Urinary bladder (tissue), 3 donors: ENCODE measurements at regions not wholly inside any gene's neighbourhood (a gene's known extent, or its start where the extent isn't known, plus 50 kb on each side); places are given as distances from the start of the nearest gene placed in this dataset.

Experiments
- DNase-seq: peaks from one replicate; pipeline ENCODE4 v3.0.0-alpha.2; 2015; ENCODE audit errors: extremely low spot score
- H3K27ac ChIP-seq: one replicate; pipeline ENCODE4 v1.5.1; 2013; ENCODE audit warnings: low read depth, mild to moderate bottlenecking, moderate library complexity
- H3K36me3 ChIP-seq: one replicate; pipeline ENCODE4 v1.6.1; 2013; ENCODE audit warnings: mild to moderate bottlenecking, moderate library complexity; ENCODE audit not compliant: insufficient read depth
- H3K4me1 ChIP-seq: one replicate; pipeline ENCODE4 v1.6.1; 2013; ENCODE audit warnings: mild to moderate bottlenecking, moderate library complexity; ENCODE audit not compliant: insufficient read depth
- H3K4me3 ChIP-seq: one replicate; pipeline ENCODE4 v1.5.1; 2013; ENCODE audit warnings: low read depth, low read length
- WGBS: extraction: QIAGEN DNeasy Blood & Tissue Kit; methylation state at CpG from one replicate; pipeline ENCODE4 v1.1.7; 2013; 5-methylcytosine and 5-hydroxymethylcytosine counted together
- donor health status: healthy with polysubstance abuse.
- donor health status: healthy.

GRCh38 chr1:192914092-192914491, 105.3 kb downstream of the RGS2 start:
- H3K4me1 ChIP-seq: no peaks in the 10 kb centered on the region
- no peaks in the 10 kb centered on the region for H3K36me3 ChIP-seq
- DNase-seq: no peak
- no peak overlapping the region for H3K4me3 ChIP-seq
- 15% methylated on average over 1 of the region's 1 CpG for WGBS
- H3K27ac ChIP-seq: no peak overlapping the region

GRCh38 chr1:192914696-192915095, 105.9 kb downstream of the RGS2 start:
- DNase-seq: no peak
- 90% methylated on average over 2 of the region's 2 CpGs for WGBS
- H3K27ac ChIP-seq: no peak overlapping the region
- no peaks in the 10 kb centered on the region for H3K4me1 ChIP-seq
- no peaks in the 10 kb centered on the region for H3K36me3 ChIP-seq
- no peak overlapping the region for H3K4me3 ChIP-seq

- Histone ChIP-seq H3K27ac (no peak overlapping the region), H3K4me3 (no peak overlapping the region), H3K36me3 (no peaks in the 10 kb centered on the region), H3K4me1 (no peaks in the 10 kb centered on the region)
- DNase-seq: no peak
- 92% methylated on average over 1 of the region's 1 CpG for WGBS
Observed at GRCh38 chr1:192916021-192916420, 107.2 kb downstream of the RGS2 start.

- DNase-seq: no peak
- Histone ChIP-seq H3K4me3 (no peak overlapping the region), H3K36me3 (no peaks in the 10 kb centered on the region), H3K27ac (no peak overlapping the region), H3K4me1 (no peaks in the 10 kb centered on the region)
- 63% methylated on average over 1 of the region's 1 CpG for WGBS
Observed at GRCh38 chr1:192918259-192918658, 109.4 kb downstream of the RGS2 start.

GRCh38 chr1:192920412-192920811, 111.6 kb downstream of the RGS2 start:
- Histone ChIP-seq H3K36me3 (no peaks in the 10 kb centered on the region), H3K4me1 (no peaks in the 10 kb centered on the region), H3K4me3 (no peak overlapping the region), H3K27ac (no peak overlapping the region)
- 35% methylated on average over 3 of the region's 3 CpGs for WGBS
- DNase-seq: no peak

GRCh38 chr1:192925609-192926008, 116.8 kb downstream of the RGS2 start:
- Histone ChIP-seq H3K36me3 (no peaks in the 10 kb centered on the region), H3K4me3 (no peak overlapping the region), H3K4me1 (no peaks in the 10 kb centered on the region), H3K27ac (no peak overlapping the region)
- no peak for DNase-seq
- WGBS: 88% methylated on average over 4 of the region's 4 CpGs

GRCh38 chr1:192926736-192927135, 117.9 kb downstream of the RGS2 start:
- no peak overlapping the region for H3K27ac ChIP-seq
- H3K4me1 ChIP-seq: no peaks in the 10 kb centered on the region
- no peak overlapping the region for H3K4me3 ChIP-seq
- WGBS: 95% methylated on average over 5 of the region's 5 CpGs
- H3K36me3 ChIP-seq: no peaks in the 10 kb centered on the region
- no peak for DNase-seq

GRCh38 chr1:192927496-192927895, 118.7 kb downstream of the RGS2 start:
- Histone ChIP-seq H3K27ac (no peak overlapping the region), H3K4me3 (no peak overlapping the region), H3K36me3 (no peaks in the 10 kb centered on the region), H3K4me1 (no peaks in the 10 kb centered on the region)
- WGBS: 86% methylated on average over 1 of the region's 1 CpG
- DNase-seq: no peak

GRCh38 chr1:192929597-192929996, 120.8 kb downstream of the RGS2 start:
- Histone ChIP-seq H3K36me3 (no peaks in the 10 kb centered on the region), H3K27ac (no peak overlapping the region), H3K4me1 (no peaks in the 10 kb centered on the region), H3K4me3 (no peak overlapping the region)
- 80% methylated on average over 3 of the region's 3 CpGs for WGBS
- DNase-seq: no peak

GRCh38 chr1:192933744-192934143, 124.9 kb downstream of the RGS2 start:
- no peaks in the 10 kb centered on the region for H3K36me3 ChIP-seq
- H3K27ac ChIP-seq: no peak overlapping the region
- WGBS: 95% methylated on average over 1 of the region's 1 CpG
- no peak for DNase-seq
- H3K4me3 ChIP-seq: no peak overlapping the region
- no peaks in the 10 kb centered on the region for H3K4me1 ChIP-seq

GRCh38 chr1:192936313-192937018, 122.7 kb downstream of the UCHL5 start:
- Histone ChIP-seq H3K36me3 (no peaks in the 10 kb centered on the region), H3K4me1 (no peaks in the 10 kb centered on the region), H3K27ac (no peak overlapping the region), H3K4me3 (no peak overlapping the region)
- 90% methylated on average over 1 of the region's 1 CpG for WGBS
- no peak for DNase-seq

GRCh38 chr1:192937128-192937527, 122.0 kb downstream of the UCHL5 start:
- Histone ChIP-seq H3K27ac (no peak overlapping the region), H3K36me3 (no peaks in the 10 kb centered on the region), H3K4me3 (no peak overlapping the region), H3K4me1 (no peaks in the 10 kb centered on the region)
- DNase-seq: no peak
- WGBS: 65% methylated on average over 1 of the region's 1 CpG

- Histone ChIP-seq H3K4me1 (no peaks in the 10 kb centered on the region), H3K4me3 (no peak overlapping the region), H3K36me3 (no peaks in the 10 kb centered on the region), H3K27ac (peak overlapping the region; percentile 23)
- DNase-seq: no peak
- 41% methylated on average over 2 of the region's 2 CpGs for WGBS
Observed at GRCh38 chr1:192939440-192939839, 119.7 kb downstream of the UCHL5 start.

GRCh38 chr1:192940658-192941057, 118.5 kb downstream of the UCHL5 start:
- no peak for DNase-seq
- Histone ChIP-seq H3K27ac (no peak overlapping the region), H3K4me3 (no peak overlapping the region), H3K4me1 (no peaks in the 10 kb centered on the region), H3K36me3 (no peaks in the 10 kb centered on the region)
